PC-3 (cell line): ENCODE measurements at regions not wholly inside any gene's neighbourhood (a gene's known extent, or its start where the extent isn't known, plus 50 kb on each side); places are given as distances from the start of the nearest gene placed in this dataset.

ENCODE experiments used
- EZH2 ChIP-seq: fragments of 300-600 bp; sonication (generic); IDR thresholded peaks from one replicate; pipeline ENCODE4 v1.6.1; 2017; ENCODE audit warnings: antibody characterized with exemption, mild to moderate bottlenecking, low read length; ENCODE audit not compliant: unreplicated experiment
- EZH2phosphoT487 ChIP-seq: fragments of 300-600 bp; sonication (generic); IDR thresholded peaks from 2 replicates; pipeline ENCODE4 v1.6.1; 2018; ENCODE audit warnings: mild to moderate bottlenecking, antibody characterized with exemption, low read length, borderline replicate concordance
- TF ChIP-seq, protein P1 (sequence below): fragments of 300-600 bp; sonication (generic); conservative IDR thresholded peaks from 2 replicates; pipeline ENCODE4 v1.5.1; 2017; ENCODE audit warnings: antibody characterized with exemption, low read depth, mild to moderate bottlenecking, low read length

DNA sequence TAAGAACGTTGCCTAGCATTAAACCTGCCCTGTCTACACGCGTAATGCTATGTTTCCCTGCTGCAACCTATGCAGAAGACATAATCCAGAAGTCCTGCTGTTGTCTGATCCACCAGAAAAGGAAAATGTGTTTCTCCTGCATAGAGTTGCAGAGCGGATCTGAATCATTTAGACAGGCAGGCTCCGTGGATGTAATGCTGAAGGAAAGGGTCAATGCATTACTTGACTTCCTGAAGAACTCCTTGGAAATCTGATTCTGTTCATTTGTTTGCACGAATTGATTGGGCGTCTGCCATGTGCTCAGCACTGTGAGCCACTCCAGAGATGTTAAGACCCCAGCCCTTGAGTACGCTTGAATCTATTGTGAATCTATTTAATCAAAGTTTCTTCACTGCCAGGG, 83.4 kb downstream of the FOXL1 start:
- TF ChIP-seq EZH2phosphoT487 (no peak), EZH2 (no peak)
- TF ChIP-seq, protein P1, sequence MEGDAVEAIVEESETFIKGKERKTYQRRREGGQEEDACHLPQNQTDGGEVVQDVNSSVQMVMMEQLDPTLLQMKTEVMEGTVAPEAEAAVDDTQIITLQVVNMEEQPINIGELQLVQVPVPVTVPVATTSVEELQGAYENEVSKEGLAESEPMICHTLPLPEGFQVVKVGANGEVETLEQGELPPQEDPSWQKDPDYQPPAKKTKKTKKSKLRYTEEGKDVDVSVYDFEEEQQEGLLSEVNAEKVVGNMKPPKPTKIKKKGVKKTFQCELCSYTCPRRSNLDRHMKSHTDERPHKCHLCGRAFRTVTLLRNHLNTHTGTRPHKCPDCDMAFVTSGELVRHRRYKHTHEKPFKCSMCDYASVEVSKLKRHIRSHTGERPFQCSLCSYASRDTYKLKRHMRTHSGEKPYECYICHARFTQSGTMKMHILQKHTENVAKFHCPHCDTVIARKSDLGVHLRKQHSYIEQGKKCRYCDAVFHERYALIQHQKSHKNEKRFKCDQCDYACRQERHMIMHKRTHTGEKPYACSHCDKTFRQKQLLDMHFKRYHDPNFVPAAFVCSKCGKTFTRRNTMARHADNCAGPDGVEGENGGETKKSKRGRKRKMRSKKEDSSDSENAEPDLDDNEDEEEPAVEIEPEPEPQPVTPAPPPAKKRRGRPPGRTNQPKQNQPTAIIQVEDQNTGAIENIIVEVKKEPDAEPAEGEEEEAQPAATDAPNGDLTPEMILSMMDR = no peak
